ENCODE measurements at regions not wholly inside any gene's neighbourhood (a gene's known extent, or its start where the extent isn't known, plus 50 kb on each side); places are given as distances from the start of the nearest gene placed in this dataset.

- H3K9me3 ChIP-seq (ENCODE audit: control insufficient read depth in 2 of 2, insufficient read depth in 1 of 2, low read depth in 1 of 2, low read length in 1 of 2): no peaks in the 10 kb centered on the region
- no peak overlapping the region for H3K4me3 ChIP-seq (ENCODE audit: low read depth in 1 of 2, low read length in 2 of 2)
- WGBS, 2 donors: 84 to 91% methylated on average over 1 of the region's 1 CpG
- H3K36me3 ChIP-seq (ENCODE audit: control insufficient read depth in 2 of 2, insufficient read depth in 2 of 2, low read length in 1 of 2): no peaks in the 10 kb centered on the region
- no peaks in the 10 kb centered on the region for H3K27me3 ChIP-seq (ENCODE audit: control insufficient read depth in 1 of 2, insufficient read depth in 2 of 2, low read length in 2 of 2)
- no peak overlapping the region for H3K27ac ChIP-seq (ENCODE audit: low read depth in 2 of 2, low read length in 1 of 2)
- no peaks in the 10 kb centered on the region for H3K4me1 ChIP-seq (ENCODE audit: control insufficient read depth in 2 of 2, insufficient read depth in 2 of 2, low read length in 1 of 2)
These were observed 190.8 kb upstream of the SRRM4 start for GRCh38 chr12:118790578-118790977.

- no peak overlapping the region for H3K4me3 ChIP-seq (ENCODE audit: low read depth in 1 of 2, low read length in 2 of 2)
- H3K9me3 ChIP-seq (ENCODE audit: control insufficient read depth in 2 of 2, insufficient read depth in 1 of 2, low read depth in 1 of 2, low read length in 1 of 2): peaks cover 0 to 3% of the 10 kb centered on the region in 2 donors
- H3K27ac ChIP-seq (ENCODE audit: low read depth in 2 of 2, low read length in 1 of 2): no peak overlapping the region
- 20 to 22% methylated on average over 6 of the region's 6 CpGs for WGBS, 2 donors
- H3K4me1 ChIP-seq (ENCODE audit: control insufficient read depth in 2 of 2, insufficient read depth in 2 of 2, low read length in 1 of 2): no peaks in the 10 kb centered on the region
- H3K36me3 ChIP-seq (ENCODE audit: control insufficient read depth in 2 of 2, insufficient read depth in 2 of 2, low read length in 1 of 2): no peaks in the 10 kb centered on the region
- H3K27me3 ChIP-seq (ENCODE audit: control insufficient read depth in 1 of 2, insufficient read depth in 2 of 2, low read length in 2 of 2): no peaks in the 10 kb centered on the region
These were observed 167.5 kb upstream of the SRRM4 start for GRCh38 chr12:118813778-118814357.

GRCh38 chr12:118816296-118816695, 165.0 kb upstream of the SRRM4 start:
- Histone ChIP-seq H3K4me3 (ENCODE audit: low read depth in 1 of 2, low read length in 2 of 2) (no peak overlapping the region), H3K27ac (ENCODE audit: low read depth in 2 of 2, low read length in 1 of 2) (no peak overlapping the region), H3K36me3 (ENCODE audit: control insufficient read depth in 2 of 2, insufficient read depth in 2 of 2, low read length in 1 of 2) (no peaks in the 10 kb centered on the region), H3K4me1 (ENCODE audit: control insufficient read depth in 2 of 2, insufficient read depth in 2 of 2, low read length in 1 of 2) (no peaks in the 10 kb centered on the region), H3K9me3 (ENCODE audit: control insufficient read depth in 2 of 2, insufficient read depth in 1 of 2, low read depth in 1 of 2, low read length in 1 of 2) (peaks cover 0 to 3% of the 10 kb centered on the region in 2 donors), H3K27me3 (ENCODE audit: control insufficient read depth in 1 of 2, insufficient read depth in 2 of 2, low read length in 2 of 2) (no peaks in the 10 kb centered on the region)
- 58 to 67% methylated on average over 3 of the region's 3 CpGs for WGBS, 2 donors

- 67 to 77% methylated on average over 5 of the region's 5 CpGs for WGBS, 2 donors
- H3K4me3 ChIP-seq (ENCODE audit: low read depth in 1 of 2, low read length in 2 of 2): no peak overlapping the region
- no peak overlapping the region for H3K27ac ChIP-seq (ENCODE audit: low read depth in 2 of 2, low read length in 1 of 2)
These were observed 159.9 kb upstream of the SRRM4 start for GRCh38 chr12:118821386-118821925.

GRCh38 chr12:118822512-118822911, 158.8 kb upstream of the SRRM4 start:
- H3K9me3 ChIP-seq (ENCODE audit: control insufficient read depth in 2 of 2, insufficient read depth in 1 of 2, low read depth in 1 of 2, low read length in 1 of 2): no peaks in the 10 kb centered on the region
- no peaks in the 10 kb centered on the region for H3K36me3 ChIP-seq (ENCODE audit: control insufficient read depth in 2 of 2, insufficient read depth in 2 of 2, low read length in 1 of 2)
- H3K4me3 ChIP-seq (ENCODE audit: low read depth in 1 of 2, low read length in 2 of 2): no peak overlapping the region
- 78 to 79% methylated on average over 3 of the region's 3 CpGs for WGBS, 2 donors
- H3K4me1 ChIP-seq (ENCODE audit: control insufficient read depth in 2 of 2, insufficient read depth in 2 of 2, low read length in 1 of 2): no peaks in the 10 kb centered on the region
- H3K27ac ChIP-seq (ENCODE audit: low read depth in 2 of 2, low read length in 1 of 2): no peak overlapping the region
- no peaks in the 10 kb centered on the region for H3K27me3 ChIP-seq (ENCODE audit: control insufficient read depth in 1 of 2, insufficient read depth in 2 of 2, low read length in 2 of 2)

More at GRCh38 chr12:118821386-118821925, 159.9 kb upstream of the SRRM4 start:
- no peaks in the 10 kb centered on the region for H3K4me1 ChIP-seq (ENCODE audit: control insufficient read depth in 2 of 2, insufficient read depth in 2 of 2, low read length in 1 of 2)
- peaks cover 0 to 3% of the 10 kb centered on the region in 2 donors for H3K9me3 ChIP-seq (ENCODE audit: control insufficient read depth in 2 of 2, insufficient read depth in 1 of 2, low read depth in 1 of 2, low read length in 1 of 2)
- no peaks in the 10 kb centered on the region for H3K36me3 ChIP-seq (ENCODE audit: control insufficient read depth in 2 of 2, insufficient read depth in 2 of 2, low read length in 1 of 2)
- no peaks in the 10 kb centered on the region for H3K27me3 ChIP-seq (ENCODE audit: control insufficient read depth in 1 of 2, insufficient read depth in 2 of 2, low read length in 2 of 2)

GRCh38 chr12:118827047-118827446, 154.3 kb upstream of the SRRM4 start:
- H3K36me3 ChIP-seq (ENCODE audit: control insufficient read depth in 2 of 2, insufficient read depth in 2 of 2, low read length in 1 of 2): no peaks in the 10 kb centered on the region
- H3K27me3 ChIP-seq (ENCODE audit: control insufficient read depth in 1 of 2, insufficient read depth in 2 of 2, low read length in 2 of 2): no peaks in the 10 kb centered on the region
- no peaks in the 10 kb centered on the region for H3K9me3 ChIP-seq (ENCODE audit: control insufficient read depth in 2 of 2, insufficient read depth in 1 of 2, low read depth in 1 of 2, low read length in 1 of 2)
- no peaks in the 10 kb centered on the region for H3K4me1 ChIP-seq (ENCODE audit: control insufficient read depth in 2 of 2, insufficient read depth in 2 of 2, low read length in 1 of 2)
- 24 to 36% methylated on average over 1 of the region's 1 CpG for WGBS, 2 donors
- no peak overlapping the region for H3K4me3 ChIP-seq (ENCODE audit: low read depth in 1 of 2, low read length in 2 of 2)
- no peak overlapping the region for H3K27ac ChIP-seq (ENCODE audit: low read depth in 2 of 2, low read length in 1 of 2)

- Histone ChIP-seq H3K27ac (ENCODE audit: low read depth in 2 of 2, low read length in 1 of 2) (no peak overlapping the region), H3K9me3 (ENCODE audit: control insufficient read depth in 2 of 2, insufficient read depth in 1 of 2, low read depth in 1 of 2, low read length in 1 of 2) (no peaks in the 10 kb centered on the region), H3K4me1 (ENCODE audit: control insufficient read depth in 2 of 2, insufficient read depth in 2 of 2, low read length in 1 of 2) (no peaks in the 10 kb centered on the region), H3K27me3 (ENCODE audit: control insufficient read depth in 1 of 2, insufficient read depth in 2 of 2, low read length in 2 of 2) (no peaks in the 10 kb centered on the region), H3K4me3 (ENCODE audit: low read depth in 1 of 2, low read length in 2 of 2) (no peak overlapping the region), H3K36me3 (ENCODE audit: control insufficient read depth in 2 of 2, insufficient read depth in 2 of 2, low read length in 1 of 2) (no peaks in the 10 kb centered on the region)
- WGBS, 2 donors: 73 to 75% methylated on average over 6 of the region's 6 CpGs
These were observed 153.7 kb upstream of the SRRM4 start for GRCh38 chr12:118827606-118828005.

GRCh38 chr12:118830296-118830695, 151.0 kb upstream of the SRRM4 start:
- H3K36me3 ChIP-seq (ENCODE audit: control insufficient read depth in 2 of 2, insufficient read depth in 2 of 2, low read length in 1 of 2): no peaks in the 10 kb centered on the region
- no peaks in the 10 kb centered on the region for H3K4me1 ChIP-seq (ENCODE audit: control insufficient read depth in 2 of 2, insufficient read depth in 2 of 2, low read length in 1 of 2)
- no peak overlapping the region for H3K27ac ChIP-seq (ENCODE audit: low read depth in 2 of 2, low read length in 1 of 2)
- WGBS, 2 donors: 92 to 95% methylated on average over 1 of the region's 1 CpG
- H3K27me3 ChIP-seq (ENCODE audit: control insufficient read depth in 1 of 2, insufficient read depth in 2 of 2, low read length in 2 of 2): no peaks in the 10 kb centered on the region
- H3K9me3 ChIP-seq (ENCODE audit: control insufficient read depth in 2 of 2, insufficient read depth in 1 of 2, low read depth in 1 of 2, low read length in 1 of 2): no peaks in the 10 kb centered on the region
- no peak overlapping the region for H3K4me3 ChIP-seq (ENCODE audit: low read depth in 1 of 2, low read length in 2 of 2)

- Histone ChIP-seq H3K36me3 (ENCODE audit: control insufficient read depth in 2 of 2, insufficient read depth in 2 of 2, low read length in 1 of 2) (no peaks in the 10 kb centered on the region), H3K4me1 (ENCODE audit: control insufficient read depth in 2 of 2, insufficient read depth in 2 of 2, low read length in 1 of 2) (no peaks in the 10 kb centered on the region), H3K27ac (ENCODE audit: low read depth in 2 of 2, low read length in 1 of 2) (no peak overlapping the region), H3K27me3 (ENCODE audit: control insufficient read depth in 1 of 2, insufficient read depth in 2 of 2, low read length in 2 of 2) (no peaks in the 10 kb centered on the region), H3K4me3 (ENCODE audit: low read depth in 1 of 2, low read length in 2 of 2) (no peak overlapping the region), H3K9me3 (ENCODE audit: control insufficient read depth in 2 of 2, insufficient read depth in 1 of 2, low read depth in 1 of 2, low read length in 1 of 2) (no peaks in the 10 kb centered on the region)
- 83 to 88% methylated on average over 1 of the region's 1 CpG for WGBS, 2 donors
These were observed 145.4 kb upstream of the SRRM4 start for GRCh38 chr12:118835926-118836325.

- no peak overlapping the region for H3K27ac ChIP-seq (ENCODE audit: low read depth in 2 of 2, low read length in 1 of 2)
- no peaks in the 10 kb centered on the region for H3K27me3 ChIP-seq (ENCODE audit: control insufficient read depth in 1 of 2, insufficient read depth in 2 of 2, low read length in 2 of 2)
- H3K4me1 ChIP-seq (ENCODE audit: control insufficient read depth in 2 of 2, insufficient read depth in 2 of 2, low read length in 1 of 2): no peaks in the 10 kb centered on the region
- no peaks in the 10 kb centered on the region for H3K36me3 ChIP-seq (ENCODE audit: control insufficient read depth in 2 of 2, insufficient read depth in 2 of 2, low read length in 1 of 2)
- no peaks in the 10 kb centered on the region for H3K9me3 ChIP-seq (ENCODE audit: control insufficient read depth in 2 of 2, insufficient read depth in 1 of 2, low read depth in 1 of 2, low read length in 1 of 2)
- no peak overlapping the region for H3K4me3 ChIP-seq (ENCODE audit: low read depth in 1 of 2, low read length in 2 of 2)
These were observed 140.9 kb upstream of the SRRM4 start for GRCh38 chr12:118840399-118840798.

Measured in esophagus (tissue), 2 donors.